ENCODE measurements at regions not wholly inside any gene's neighbourhood (a gene's known extent, or its start where the extent isn't known, plus 50 kb on each side); places are given as distances from the start of the nearest gene placed in this dataset.
"Not testable (repeated sequence)": the region's sequence is repeated elsewhere in the genome, so short reads cannot be mapped to it uniquely, and the experiment has no call there.

DNA sequence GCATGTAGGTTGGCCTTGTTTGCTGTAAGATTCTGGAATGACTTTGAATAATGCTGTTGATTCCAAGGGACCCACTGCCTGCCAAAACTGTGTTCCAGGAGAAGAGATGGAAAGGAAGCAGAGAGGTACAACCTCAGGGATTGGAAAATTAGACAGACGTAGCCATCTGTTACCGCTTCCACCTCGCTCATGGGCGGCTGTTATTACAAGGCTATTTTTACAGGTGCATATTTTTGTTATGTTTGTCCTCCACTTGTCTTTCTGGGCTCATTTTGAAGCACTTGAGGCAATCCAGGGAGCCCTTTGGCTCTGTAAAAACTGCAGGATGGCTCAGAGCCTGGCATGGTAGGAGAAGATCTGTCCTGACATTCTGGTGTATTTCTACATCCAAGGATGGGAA, 276.4 kb upstream of the TMTC4 start:
- intact Hi-C loops (cut with DNase I), result no loop called here
- TF ChIP-seq, protein P1, sequence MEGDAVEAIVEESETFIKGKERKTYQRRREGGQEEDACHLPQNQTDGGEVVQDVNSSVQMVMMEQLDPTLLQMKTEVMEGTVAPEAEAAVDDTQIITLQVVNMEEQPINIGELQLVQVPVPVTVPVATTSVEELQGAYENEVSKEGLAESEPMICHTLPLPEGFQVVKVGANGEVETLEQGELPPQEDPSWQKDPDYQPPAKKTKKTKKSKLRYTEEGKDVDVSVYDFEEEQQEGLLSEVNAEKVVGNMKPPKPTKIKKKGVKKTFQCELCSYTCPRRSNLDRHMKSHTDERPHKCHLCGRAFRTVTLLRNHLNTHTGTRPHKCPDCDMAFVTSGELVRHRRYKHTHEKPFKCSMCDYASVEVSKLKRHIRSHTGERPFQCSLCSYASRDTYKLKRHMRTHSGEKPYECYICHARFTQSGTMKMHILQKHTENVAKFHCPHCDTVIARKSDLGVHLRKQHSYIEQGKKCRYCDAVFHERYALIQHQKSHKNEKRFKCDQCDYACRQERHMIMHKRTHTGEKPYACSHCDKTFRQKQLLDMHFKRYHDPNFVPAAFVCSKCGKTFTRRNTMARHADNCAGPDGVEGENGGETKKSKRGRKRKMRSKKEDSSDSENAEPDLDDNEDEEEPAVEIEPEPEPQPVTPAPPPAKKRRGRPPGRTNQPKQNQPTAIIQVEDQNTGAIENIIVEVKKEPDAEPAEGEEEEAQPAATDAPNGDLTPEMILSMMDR (IDR thresholded peaks at IDR 0.05), result no peak
- TF ChIP-seq POLR2A (IDR thresholded peaks at IDR 0.05), result no peak

DNA sequence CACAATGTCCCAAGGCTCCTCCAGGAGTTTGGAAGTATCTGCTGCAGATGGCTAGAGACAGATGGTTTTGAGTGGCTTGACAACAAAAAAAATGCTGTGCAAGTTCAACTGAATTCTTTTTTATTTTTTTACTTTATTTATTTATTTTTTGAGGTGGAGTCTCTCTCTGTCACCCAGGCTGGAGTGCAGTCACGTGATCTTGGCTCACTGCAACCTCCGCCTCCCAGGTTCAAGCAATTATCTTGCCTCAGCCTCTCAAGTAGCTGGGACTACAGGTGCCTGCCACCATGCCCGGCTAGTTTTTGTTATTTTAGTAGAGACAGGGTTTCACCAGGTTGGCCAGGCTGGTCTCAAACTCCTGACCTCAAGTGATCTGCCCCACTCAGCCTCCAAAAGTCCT, 274.3 kb upstream of the TMTC4 start:
- H3K4me3 ChIP-seq; DNase-seq (ENCODE audit: extremely low spot score in 2 of 2); H3K36me3 ChIP-seq; H3K4me1 ChIP-seq; H3K27ac ChIP-seq; H3K9me3 ChIP-seq; intact Hi-C loops (cut with DNase I); H3K27me3 ChIP-seq: not testable (repeated sequence)

More for the DNA sequence above, 276.4 kb upstream of the TMTC4 start:
- Histone ChIP-seq H3K4me1 (no peaks in the 10 kb centered on the region), H3K36me3 (no peaks in the 10 kb centered on the region), H3K27ac (no peak overlapping the region), H3K9me3 (no peaks in the 10 kb centered on the region), H3K4me3 (no peak overlapping the region), H3K27me3 (no peaks in the 10 kb centered on the region)
- no peak for DNase-seq (ENCODE audit: extremely low spot score in 2 of 2)

DNA sequence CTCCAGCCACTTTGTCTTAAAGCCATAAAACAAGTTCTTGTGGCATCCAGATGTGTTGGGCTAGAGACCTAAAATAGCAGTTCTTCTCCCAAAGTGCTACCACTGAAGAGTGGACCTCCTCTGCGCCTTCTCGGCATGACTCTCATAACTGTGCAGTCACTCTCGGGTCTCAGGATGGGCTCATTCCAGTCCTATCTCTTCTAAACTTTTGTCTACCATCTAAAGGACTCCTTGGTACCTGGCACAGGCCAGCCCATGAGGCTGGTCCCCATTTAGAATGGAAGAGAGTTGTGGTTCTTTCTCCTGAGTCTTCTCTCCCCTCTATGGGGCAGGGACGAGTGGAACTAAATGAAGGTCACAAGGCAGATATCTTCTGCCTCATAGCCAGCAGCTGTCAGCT, 272.0 kb upstream of the TMTC4 start:
- Histone ChIP-seq H3K4me3 (no peak overlapping the region), H3K27me3 (no peaks in the 10 kb centered on the region), H3K36me3 (no peaks in the 10 kb centered on the region), H3K27ac (no peak overlapping the region), H3K4me1 (no peaks in the 10 kb centered on the region), H3K9me3 (no peaks in the 10 kb centered on the region)
- intact Hi-C loops (cut with DNase I), result no loop called here
- DNase-seq (ENCODE audit: extremely low spot score in 2 of 2), result no peak
- TF ChIP-seq POLR2A (IDR thresholded peaks at IDR 0.05) (no peak), POLR2AphosphoS5 (IDR thresholded peaks at IDR 0.05; ENCODE audit: insufficient read depth in 1 of 2, low read depth in 1 of 2) (no peak)
- TF ChIP-seq, protein P1 (IDR thresholded peaks at IDR 0.05), result no peak

DNA sequence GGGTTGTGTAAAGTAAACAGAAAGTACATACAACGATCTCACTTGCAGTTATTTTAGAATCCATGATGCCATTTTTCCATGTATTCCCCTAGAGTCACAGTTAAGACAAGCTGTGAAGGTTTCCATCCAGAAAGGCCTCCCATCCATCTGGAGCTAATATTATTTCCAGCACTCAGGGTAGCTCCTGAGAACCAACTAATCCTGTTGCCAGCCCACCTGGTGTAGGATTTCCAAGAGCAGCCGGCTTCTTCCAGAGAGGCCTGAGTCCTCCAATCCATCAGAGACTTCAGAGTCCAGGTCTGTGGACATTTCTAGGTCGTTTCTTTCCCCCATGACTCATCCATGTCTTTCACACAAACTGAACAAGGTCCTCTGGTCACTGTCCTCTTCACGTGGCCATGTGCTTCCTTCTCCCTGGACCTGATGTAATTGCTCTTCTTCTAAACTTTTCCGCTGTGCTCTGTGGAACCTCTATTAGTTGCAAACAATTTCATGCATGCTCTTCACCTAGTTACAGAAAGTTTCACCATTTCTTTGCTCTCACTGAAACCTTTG, 270.3 kb upstream of the TMTC4 start:
- intact Hi-C loops (cut with DNase I), result no loop called here
- no peak for TF ChIP-seq POLR2A (IDR thresholded peaks at IDR 0.05)
- no peak for TF ChIP-seq POLR2AphosphoS5 (IDR thresholded peaks at IDR 0.05; ENCODE audit: insufficient read depth in 1 of 2, low read depth in 1 of 2)
- TF ChIP-seq, protein P1 (IDR thresholded peaks at IDR 0.05), result no peak
- no peak overlapping the region for H3K4me3 ChIP-seq

DNA sequence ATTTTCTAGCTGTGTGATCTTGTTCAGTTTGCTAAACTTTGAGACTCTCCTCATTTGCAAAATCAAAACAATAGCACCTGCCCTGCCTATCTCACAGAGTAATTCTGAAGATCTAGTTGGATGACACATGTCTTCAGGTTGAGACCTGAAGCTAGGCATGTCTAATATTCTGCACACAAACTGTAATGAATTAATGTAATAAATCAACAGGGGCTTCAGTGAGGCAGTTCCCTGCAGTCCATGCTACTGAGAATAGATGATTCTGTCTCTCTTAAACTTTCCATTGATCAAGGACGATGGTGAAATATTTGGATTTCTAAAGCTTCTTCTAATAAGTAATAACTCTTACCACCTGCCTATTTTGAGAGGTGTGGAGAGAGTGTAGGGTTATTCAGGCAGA, 268.1 kb upstream of the TMTC4 start:
- TF ChIP-seq, protein P1 (IDR thresholded peaks at IDR 0.05), result no peak
- no peak for TF ChIP-seq POLR2A (IDR thresholded peaks at IDR 0.05)
- TF ChIP-seq POLR2AphosphoS5 (IDR thresholded peaks at IDR 0.05; ENCODE audit: insufficient read depth in 1 of 2, low read depth in 1 of 2), result no peak
- no peaks in the 10 kb centered on the region for H3K36me3 ChIP-seq
- intact Hi-C loops (cut with DNase I), result no loop called here
- H3K27me3 ChIP-seq, result no peaks in the 10 kb centered on the region
- H3K4me1 ChIP-seq, result no peaks in the 10 kb centered on the region
- H3K9me3 ChIP-seq, result no peaks in the 10 kb centered on the region
- no peak overlapping the region for H3K4me3 ChIP-seq
- no peak for DNase-seq (ENCODE audit: extremely low spot score in 2 of 2)
- H3K27ac ChIP-seq, result no peak overlapping the region

More for the DNA sequence above, 270.3 kb upstream of the TMTC4 start:
- DNase-seq (ENCODE audit: extremely low spot score in 2 of 2), result no peak
- no peaks in the 10 kb centered on the region for H3K27me3 ChIP-seq
- no peaks in the 10 kb centered on the region for H3K9me3 ChIP-seq
- no peaks in the 10 kb centered on the region for H3K36me3 ChIP-seq
- no peak overlapping the region for H3K27ac ChIP-seq
- H3K4me1 ChIP-seq, result no peaks in the 10 kb centered on the region

Measured in vagina (tissue), 2 donors.